Loucy (cell line): ENCODE measurements at regions not wholly inside any gene's neighbourhood (a gene's known extent, or its start where the extent isn't known, plus 50 kb on each side); places are given as distances from the start of the nearest gene placed in this dataset.

Source experiments
- H2AFZ ChIP-seq: fragments of 200-600 bp; sonication (generic); 2 replicates; pipeline ENCODE4 v1.6.0; 2016; ENCODE audit warnings: antibody characterized with exemption, mild to moderate bottlenecking, low read length, moderate library complexity
- H3F3A ChIP-seq: fragments of 200-600 bp; 2 replicates; pipeline ENCODE4 v1.6.0; 2016; ENCODE audit warnings: antibody characterized with exemption, low read depth, mild to moderate bottlenecking
- H3K27me3 ChIP-seq: fragments of 200-600 bp; sonication (generic); 2 replicates; pipeline ENCODE4 v1.6.1; 2014; ENCODE audit warnings: low read length, mild to moderate bottlenecking; ENCODE audit not compliant: insufficient read depth, poor library complexity, severe bottlenecking
- H3K36me3 ChIP-seq: fragments of 200-600 bp; sonication (generic); 2 replicates; pipeline ENCODE4 v1.6.1; 2016; ENCODE audit warnings: low read length; ENCODE audit not compliant: insufficient read depth
- H3K4me1 ChIP-seq: fragments of 200-600 bp; sonication (generic); 2 replicates; pipeline ENCODE4 v1.5.1; 2014; ENCODE audit warnings: low read length, mild to moderate bottlenecking; ENCODE audit not compliant: insufficient read depth, poor library complexity, severe bottlenecking
- H3K4me2 ChIP-seq: fragments of 200-600 bp; sonication (generic); 2 replicates; pipeline ENCODE4 v1.6.0; 2014; ENCODE audit warnings: antibody characterized with exemption, low read length, low read depth, mild to moderate bottlenecking; ENCODE audit not compliant: poor library complexity, severe bottlenecking
- H3K4me3 ChIP-seq: fragments of 200-600 bp; sonication (generic); 2 replicates; pipeline ENCODE4 v1.5.1; 2014; ENCODE audit warnings: low read length, mild to moderate bottlenecking, mixed read lengths; ENCODE audit not compliant: poor library complexity, severe bottlenecking
- H3K79me2 ChIP-seq: fragments of 200-600 bp; sonication (generic); 2 replicates; pipeline ENCODE4 v1.6.1; 2014; ENCODE audit warnings: low read length; ENCODE audit not compliant: insufficient read depth
- H3K9ac ChIP-seq: fragments of 200-600 bp; sonication (generic); 2 replicates; pipeline ENCODE4 v1.6.0; 2014; ENCODE audit warnings: mild to moderate bottlenecking, low read depth, low read length, moderate library complexity; ENCODE audit not compliant: poor library complexity, severe bottlenecking
- H3K9me2 ChIP-seq: fragments of 200-600 bp; sonication (generic); replicated peaks from 2 replicates; pipeline ENCODE4 v1.6.1; 2016; ENCODE audit warnings: low read depth, low read length, mixed read lengths
- H3K9me3 ChIP-seq: fragments of 200-600 bp; sonication (generic); 2 replicates; pipeline ENCODE4 v1.6.1; 2014; ENCODE audit warnings: mild to moderate bottlenecking, antibody characterized with exemption, low read length, low read depth; ENCODE audit not compliant: insufficient read depth
- H4K20me1 ChIP-seq: fragments of 200-600 bp; sonication (generic); 2 replicates; pipeline ENCODE4 v1.6.0; 2014; ENCODE audit warnings: antibody characterized with exemption, low read length, mild to moderate bottlenecking; ENCODE audit not compliant: insufficient read depth, poor library complexity, severe bottlenecking
- EZH2phosphoT487 ChIP-seq: fragments of 200-600 bp; IDR thresholded peaks from 2 replicates; pipeline ENCODE4 v1.6.1; 2018; ENCODE audit warnings: antibody characterized with exemption, mild to moderate bottlenecking, moderate library complexity, borderline replicate concordance
- TF ChIP-seq, protein P1 (sequence below): fragments of 200-600 bp; sonication (generic); conservative IDR thresholded peaks from 2 replicates; pipeline ENCODE4 v1.5.1; 2014; ENCODE audit warnings: mild to moderate bottlenecking, antibody characterized with exemption, low read length

DNA sequence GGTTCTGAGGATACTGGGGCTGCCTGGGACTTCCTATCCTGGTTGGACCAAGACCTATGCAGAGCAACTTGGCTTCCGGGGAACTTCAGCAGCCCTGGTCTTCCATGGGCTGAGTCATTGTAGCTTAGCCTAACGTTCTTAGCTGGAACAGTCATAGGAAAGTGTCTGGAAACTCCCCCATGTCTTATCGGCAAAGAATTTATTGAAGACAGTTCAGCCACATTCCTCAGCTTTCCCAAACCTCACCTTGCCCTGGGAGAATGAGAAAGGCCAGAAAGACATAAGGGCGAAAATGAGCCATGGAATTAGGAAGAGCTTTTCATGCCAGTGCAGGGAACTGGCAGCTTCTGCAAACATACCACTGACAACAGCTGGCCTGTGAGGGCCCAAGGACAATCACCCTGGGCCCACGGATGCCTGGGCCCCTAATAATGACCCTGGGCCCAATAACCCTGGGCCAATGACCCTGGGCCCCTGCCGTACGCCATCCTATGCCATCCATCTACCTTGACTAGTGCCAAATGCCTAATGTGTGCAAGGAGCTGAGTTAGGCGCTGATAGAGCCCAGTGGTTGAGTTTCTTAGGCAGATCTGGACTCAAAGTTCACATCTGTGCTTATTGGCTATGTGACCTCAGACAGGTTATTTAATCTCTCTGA lies 114.4 kb upstream of the GADD45A start:
- Histone ChIP-seq H3K4me3 (no peak overlapping the region), H3K4me2 (no peak overlapping the region), H3K9me3 (no peaks in the 10 kb centered on the region), H3K9me2 (no peaks in the 10 kb centered on the region), H3F3A (no peaks in the 10 kb centered on the region), H3K9ac (no peak overlapping the region), H3K27me3 (no peaks in the 10 kb centered on the region), H2AFZ (no peak overlapping the region), H4K20me1 (no peaks in the 10 kb centered on the region), H3K4me1 (no peaks in the 10 kb centered on the region), H3K36me3 (no peaks in the 10 kb centered on the region), H3K79me2 (no peaks in the 10 kb centered on the region)
- TF ChIP-seq EZH2phosphoT487, result no peak

DNA sequence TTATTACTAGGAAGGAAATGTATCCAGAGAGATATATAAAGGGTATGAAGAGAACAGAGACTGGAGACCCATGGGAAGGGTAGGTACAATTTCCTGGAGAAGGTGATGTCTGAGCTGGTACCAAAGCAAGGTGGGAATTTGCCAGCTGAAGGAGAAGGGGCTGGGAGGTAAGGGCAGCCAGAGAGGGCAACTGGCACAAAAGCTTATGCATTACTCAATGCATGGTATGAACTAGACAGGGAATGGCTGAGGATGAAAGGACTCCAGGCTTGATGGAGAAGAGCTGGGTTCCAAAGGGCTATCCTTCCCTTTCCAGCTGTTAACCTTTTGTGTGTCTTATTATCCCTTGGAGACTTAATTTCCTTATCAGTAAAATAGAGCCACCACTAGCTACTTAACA lies 113.6 kb upstream of the GADD45A start:
- Histone ChIP-seq H3K79me2 (no peaks in the 10 kb centered on the region), H3K4me2 (no peak overlapping the region), H3K27me3 (no peaks in the 10 kb centered on the region), H4K20me1 (no peaks in the 10 kb centered on the region), H3K9ac (no peak overlapping the region), H3K9me2 (no peaks in the 10 kb centered on the region), H3F3A (no peaks in the 10 kb centered on the region), H3K36me3 (no peaks in the 10 kb centered on the region), H3K4me1 (no peaks in the 10 kb centered on the region), H3K9me3 (no peaks in the 10 kb centered on the region), H2AFZ (no peak overlapping the region), H3K4me3 (no peak overlapping the region)
- TF ChIP-seq, protein P1, sequence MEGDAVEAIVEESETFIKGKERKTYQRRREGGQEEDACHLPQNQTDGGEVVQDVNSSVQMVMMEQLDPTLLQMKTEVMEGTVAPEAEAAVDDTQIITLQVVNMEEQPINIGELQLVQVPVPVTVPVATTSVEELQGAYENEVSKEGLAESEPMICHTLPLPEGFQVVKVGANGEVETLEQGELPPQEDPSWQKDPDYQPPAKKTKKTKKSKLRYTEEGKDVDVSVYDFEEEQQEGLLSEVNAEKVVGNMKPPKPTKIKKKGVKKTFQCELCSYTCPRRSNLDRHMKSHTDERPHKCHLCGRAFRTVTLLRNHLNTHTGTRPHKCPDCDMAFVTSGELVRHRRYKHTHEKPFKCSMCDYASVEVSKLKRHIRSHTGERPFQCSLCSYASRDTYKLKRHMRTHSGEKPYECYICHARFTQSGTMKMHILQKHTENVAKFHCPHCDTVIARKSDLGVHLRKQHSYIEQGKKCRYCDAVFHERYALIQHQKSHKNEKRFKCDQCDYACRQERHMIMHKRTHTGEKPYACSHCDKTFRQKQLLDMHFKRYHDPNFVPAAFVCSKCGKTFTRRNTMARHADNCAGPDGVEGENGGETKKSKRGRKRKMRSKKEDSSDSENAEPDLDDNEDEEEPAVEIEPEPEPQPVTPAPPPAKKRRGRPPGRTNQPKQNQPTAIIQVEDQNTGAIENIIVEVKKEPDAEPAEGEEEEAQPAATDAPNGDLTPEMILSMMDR, result no peak
- no peak for TF ChIP-seq EZH2phosphoT487

DNA sequence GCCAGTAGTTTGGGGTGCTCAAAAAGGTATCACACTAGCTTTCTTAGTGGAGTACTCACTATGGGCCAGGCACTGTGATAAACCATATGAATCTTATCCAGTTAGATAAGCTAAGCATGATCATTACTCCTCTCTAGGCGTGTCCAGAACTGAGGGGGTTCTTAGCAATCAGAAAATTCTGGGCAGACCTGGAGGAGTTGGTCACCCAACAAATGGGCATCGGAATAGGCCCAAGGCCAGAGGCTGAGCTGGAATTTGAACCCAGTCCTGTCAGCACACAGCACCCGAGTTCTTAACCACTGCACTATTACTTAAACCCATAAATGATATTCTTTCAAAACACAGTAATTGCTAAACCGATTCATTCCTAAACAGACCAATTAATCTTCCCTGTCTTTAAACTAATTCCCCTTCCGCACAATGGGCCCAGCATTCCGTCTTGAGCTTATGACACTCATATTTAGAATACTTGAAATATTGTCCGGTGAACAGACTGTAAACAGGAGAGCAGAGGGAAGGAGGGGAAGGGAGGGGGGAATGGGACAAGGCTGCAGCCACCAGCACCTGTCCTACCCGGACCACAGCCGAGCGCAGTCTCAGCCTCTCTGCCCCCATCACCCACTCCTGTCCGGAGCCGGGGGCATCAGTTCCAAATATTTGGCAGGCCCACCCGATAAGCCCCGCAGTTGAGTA lies 113.0 kb upstream of the GADD45A start:
- Histone ChIP-seq H3K36me3 (no peaks in the 10 kb centered on the region), H3K79me2 (no peaks in the 10 kb centered on the region), H3K4me1 (no peaks in the 10 kb centered on the region), H3K9me2 (no peaks in the 10 kb centered on the region), H3K9ac (no peak overlapping the region), H3K9me3 (no peaks in the 10 kb centered on the region), H3F3A (no peaks in the 10 kb centered on the region), H3K27me3 (no peaks in the 10 kb centered on the region), H3K4me2 (no peak overlapping the region), H4K20me1 (no peaks in the 10 kb centered on the region), H3K4me3 (no peak overlapping the region), H2AFZ (no peak overlapping the region)
- TF ChIP-seq, protein P1, result no peak
- no peak for TF ChIP-seq EZH2phosphoT487
